ENCODE measurements at regions not wholly inside any gene's neighbourhood (a gene's known extent, or its start where the extent isn't known, plus 50 kb on each side); places are given as distances from the start of the nearest gene placed in this dataset.
"Not testable (repeated sequence)": the region's sequence is repeated elsewhere in the genome, so short reads cannot be mapped to it uniquely, and the experiment has no call there.

- Histone ChIP-seq H3K9ac (ENCODE audit: low read length) (no peak overlapping the region), H3K79me2 (ENCODE audit: low read length) (no peaks in the 10 kb centered on the region), H4K20me1 (ENCODE audit: insufficient read depth, low read length) (no peaks in the 10 kb centered on the region), H3K4me2 (ENCODE audit: low read length) (no peak overlapping the region), H3K36me3 (replicated peaks; ENCODE audit: low read depth, low read length) (no peaks in the 10 kb centered on the region), H3K4me3 (ENCODE audit: low read length) (no peak overlapping the region), H3K9me3 (ENCODE audit: insufficient read depth, low read length) (no peaks in the 10 kb centered on the region), H2AFZ (ENCODE audit: low read depth, low read length) (no peak overlapping the region), H3K27ac (ENCODE audit: low read length) (no peak overlapping the region), H3K27me3 (ENCODE audit: low read depth, low read length) (peaks cover 44% of the 10 kb centered on the region), H3K4me1 (ENCODE audit: low read length) (no peaks in the 10 kb centered on the region)
- TF ChIP-seq CTCF (IDR thresholded peaks at IDR 0.05; ENCODE audit: low read depth, low read length) (no peak), EZH2phosphoT487 (IDR thresholded peaks at IDR 0.05; ENCODE audit: low read depth) (no peak)
These were observed 64.9 kb upstream of the SULF2 start for GRCh38 chr20:47850146-47850545.

- H3K9ac ChIP-seq (ENCODE audit: low read length) = no peak overlapping the region
- H2AFZ ChIP-seq (ENCODE audit: low read depth, low read length) = no peak overlapping the region
- no peak overlapping the region for H3K27ac ChIP-seq (ENCODE audit: low read length)
- no peaks in the 10 kb centered on the region for H4K20me1 ChIP-seq (ENCODE audit: insufficient read depth, low read length)
- no peaks in the 10 kb centered on the region for H3K9me3 ChIP-seq (ENCODE audit: insufficient read depth, low read length)
- TF ChIP-seq CTCF (IDR thresholded peaks at IDR 0.05; ENCODE audit: low read depth, low read length) = no peak
- no peak for TF ChIP-seq EZH2phosphoT487 (IDR thresholded peaks at IDR 0.05; ENCODE audit: low read depth)
- no peak overlapping the region for H3K4me2 ChIP-seq (ENCODE audit: low read length)
- peaks cover 44% of the 10 kb centered on the region for H3K27me3 ChIP-seq (ENCODE audit: low read depth, low read length)
- H3K36me3 ChIP-seq (replicated peaks; ENCODE audit: low read depth, low read length) = no peaks in the 10 kb centered on the region
- H3K79me2 ChIP-seq (ENCODE audit: low read length) = no peaks in the 10 kb centered on the region
- H3K4me1 ChIP-seq (ENCODE audit: low read length) = no peaks in the 10 kb centered on the region
- H3K4me3 ChIP-seq (ENCODE audit: low read length) = no peak overlapping the region
These were observed 64.3 kb upstream of the SULF2 start for GRCh38 chr20:47849596-47849995.

GRCh38 chr20:47849006-47849405 lies 63.7 kb upstream of the SULF2 start:
- no peak for TF ChIP-seq CTCF (IDR thresholded peaks at IDR 0.05; ENCODE audit: low read depth, low read length)
- TF ChIP-seq EZH2phosphoT487 (IDR thresholded peaks at IDR 0.05; ENCODE audit: low read depth) = no peak
- Histone ChIP-seq H3K36me3 (replicated peaks; ENCODE audit: low read depth, low read length) (no peaks in the 10 kb centered on the region), H3K4me2 (ENCODE audit: low read length) (no peak overlapping the region), H3K9ac (ENCODE audit: low read length) (no peak overlapping the region), H3K9me3 (ENCODE audit: insufficient read depth, low read length) (no peaks in the 10 kb centered on the region), H3K27ac (ENCODE audit: low read length) (no peak overlapping the region), H3K79me2 (ENCODE audit: low read length) (no peaks in the 10 kb centered on the region), H4K20me1 (ENCODE audit: insufficient read depth, low read length) (no peaks in the 10 kb centered on the region), H3K4me1 (ENCODE audit: low read length) (no peaks in the 10 kb centered on the region), H2AFZ (ENCODE audit: low read depth, low read length) (no peak overlapping the region), H3K27me3 (ENCODE audit: low read depth, low read length) (peaks cover 40% of the 10 kb centered on the region), H3K4me3 (ENCODE audit: low read length) (no peak overlapping the region)

GRCh38 chr20:47848534-47848933 lies 63.3 kb upstream of the SULF2 start:
- H3K4me3 ChIP-seq (ENCODE audit: low read length); H3K79me2 ChIP-seq (ENCODE audit: low read length); H3K36me3 ChIP-seq (replicated peaks; ENCODE audit: low read depth, low read length); H3K9me3 ChIP-seq (ENCODE audit: insufficient read depth, low read length); H3K4me2 ChIP-seq (ENCODE audit: low read length); H3K9ac ChIP-seq (ENCODE audit: low read length); H3K27ac ChIP-seq (ENCODE audit: low read length); H2AFZ ChIP-seq (ENCODE audit: low read depth, low read length); H3K4me1 ChIP-seq (ENCODE audit: low read length); H4K20me1 ChIP-seq (ENCODE audit: insufficient read depth, low read length): not testable (repeated sequence)
- peaks cover 40% of the 10 kb centered on the region for H3K27me3 ChIP-seq (ENCODE audit: low read depth, low read length)
